HUES48 (cell line): ENCODE measurements at regions not wholly inside any gene's neighbourhood (a gene's known extent, or its start where the extent isn't known, plus 50 kb on each side); places are given as distances from the start of the nearest gene placed in this dataset.
"Not testable (repeated sequence)": the region's sequence is repeated elsewhere in the genome, so short reads cannot be mapped to it uniquely, and the experiment has no call there.

Experiments
- H3K27ac ChIP-seq: one replicate; pipeline ENCODE4 v1.7.0; 2013; ENCODE audit warnings: low read depth, low read length, inconsistent platforms
- H3K27me3 ChIP-seq: 2 replicates; pipeline ENCODE4 v1.6.1; 2013; ENCODE audit warnings: mild to moderate bottlenecking, low read length; ENCODE audit not compliant: control insufficient read depth, insufficient read depth
- H3K36me3 ChIP-seq: 2 replicates; pipeline ENCODE4 v1.6.1; 2013; ENCODE audit warnings: low read length; ENCODE audit not compliant: control insufficient read depth, insufficient read depth
- H3K4me1 ChIP-seq: 2 replicates; pipeline ENCODE4 v1.6.1; 2013; ENCODE audit warnings: mild to moderate bottlenecking, low read length; ENCODE audit not compliant: control insufficient read depth, insufficient read depth
- H3K4me3 ChIP-seq: 2 replicates; pipeline ENCODE4 v1.5.1; 2013; ENCODE audit warnings: mild to moderate bottlenecking, low read depth, low read length
- H3K9ac ChIP-seq: 2 replicates; pipeline ENCODE4 v1.6.1; 2013; ENCODE audit warnings: mild to moderate bottlenecking, low read depth, low read length, moderate library complexity
- H3K9me3 ChIP-seq: 2 replicates; pipeline ENCODE4 v1.6.1; 2013; ENCODE audit warnings: low read length; ENCODE audit not compliant: control insufficient read depth, insufficient read depth

DNA sequence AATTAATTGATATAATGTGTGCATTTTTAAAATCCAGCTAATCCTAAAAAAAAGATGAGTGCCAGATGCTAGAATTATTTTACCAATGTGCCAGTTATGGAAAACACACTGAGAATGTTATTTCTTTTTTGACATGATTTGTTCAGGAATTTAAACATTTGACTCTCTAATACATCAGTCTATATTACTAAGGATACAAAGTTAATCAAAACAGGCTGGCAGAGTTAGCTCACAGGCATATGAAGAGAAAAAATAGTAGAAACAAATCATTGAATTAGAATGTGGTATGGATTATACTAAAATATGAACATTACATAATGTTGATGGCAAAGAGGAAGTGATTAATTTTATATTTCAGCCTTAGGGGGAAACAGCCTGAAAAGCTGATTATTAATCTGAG lies 368.3 kb upstream of the GJE1 start:
- H3K4me3 ChIP-seq: no peak overlapping the region
- no peak overlapping the region for H3K9ac ChIP-seq
- no peak overlapping the region for H3K27ac ChIP-seq
- H3K27me3 ChIP-seq: no peaks in the 10 kb centered on the region
- H3K36me3 ChIP-seq: no peaks in the 10 kb centered on the region
- no peaks in the 10 kb centered on the region for H3K9me3 ChIP-seq
- H3K4me1 ChIP-seq: no peaks in the 10 kb centered on the region

DNA sequence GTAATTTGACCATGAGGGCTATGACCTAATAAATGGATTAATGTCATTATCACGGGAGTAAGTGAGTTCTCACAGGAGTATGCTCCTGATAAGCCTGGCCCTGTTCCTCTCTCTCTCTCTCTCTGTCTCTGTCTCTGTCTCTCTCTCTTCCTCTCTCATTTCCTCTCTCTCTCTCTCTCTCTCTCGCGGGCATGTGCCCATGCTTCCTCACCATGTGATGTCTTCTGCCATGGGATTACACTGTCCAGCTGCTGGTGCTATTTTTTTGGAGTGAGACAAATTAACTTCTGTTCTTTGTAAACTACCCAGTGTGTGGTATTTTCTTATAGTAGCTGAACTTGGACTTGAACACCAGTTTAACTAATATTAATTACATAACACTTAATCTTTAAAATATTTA lies 374.3 kb upstream of the GJE1 start:
- H3K4me1 ChIP-seq: no peaks in the 10 kb centered on the region
- H3K9ac ChIP-seq: no peak overlapping the region
- no peaks in the 10 kb centered on the region for H3K36me3 ChIP-seq
- no peak overlapping the region for H3K4me3 ChIP-seq
- no peaks in the 10 kb centered on the region for H3K27me3 ChIP-seq
- no peak overlapping the region for H3K27ac ChIP-seq
- H3K9me3 ChIP-seq: no peaks in the 10 kb centered on the region

DNA sequence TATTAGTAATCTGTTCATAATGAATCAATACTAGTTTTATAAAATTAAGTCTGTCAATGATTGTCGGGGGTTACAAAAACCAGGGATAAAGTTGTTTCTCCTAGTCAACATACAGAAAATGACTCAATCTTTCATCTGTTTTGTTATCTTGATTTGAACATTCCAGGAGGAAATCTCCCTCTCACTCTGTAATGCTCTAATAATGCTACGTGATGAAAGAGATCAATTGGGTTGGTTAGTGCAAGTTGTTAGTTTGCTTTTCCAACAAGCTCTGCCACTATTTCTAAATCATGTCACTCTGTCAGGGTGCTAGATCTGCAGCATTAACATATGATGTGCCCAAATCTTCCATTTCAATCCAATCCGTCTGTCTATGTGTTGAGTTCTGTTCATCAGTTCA lies 379.5 kb upstream of the GJE1 start:
- Histone ChIP-seq H3K4me1 (no peaks in the 10 kb centered on the region), H3K27me3 (no peaks in the 10 kb centered on the region), H3K4me3 (no peak overlapping the region), H3K9me3 (no peaks in the 10 kb centered on the region), H3K36me3 (no peaks in the 10 kb centered on the region), H3K27ac (no peak overlapping the region), H3K9ac (no peak overlapping the region)

DNA sequence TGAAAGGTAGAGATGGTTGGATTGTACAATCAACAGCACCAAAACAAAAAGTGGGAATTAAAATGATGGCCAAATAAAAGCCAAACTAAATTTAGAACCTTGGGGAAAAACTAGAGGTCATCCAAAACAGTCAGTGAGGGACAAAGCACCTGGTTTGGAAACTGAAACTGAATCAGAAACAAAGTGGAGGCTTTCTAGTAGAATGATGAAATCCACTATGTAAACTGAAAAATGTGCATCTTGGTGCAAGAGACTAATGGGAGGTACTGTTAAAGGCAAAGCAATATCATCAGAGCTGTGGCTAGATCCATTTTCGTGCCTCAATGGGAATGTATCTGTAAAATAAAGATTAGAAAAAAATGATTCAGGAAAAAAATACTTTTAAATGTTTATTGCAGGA lies 380.0 kb upstream of the GJE1 start:
- Histone ChIP-seq H3K27ac (no peak overlapping the region), H3K9me3 (no peaks in the 10 kb centered on the region), H3K27me3 (no peaks in the 10 kb centered on the region), H3K9ac (no peak overlapping the region), H3K4me3 (no peak overlapping the region), H3K4me1 (no peaks in the 10 kb centered on the region), H3K36me3 (no peaks in the 10 kb centered on the region)

DNA sequence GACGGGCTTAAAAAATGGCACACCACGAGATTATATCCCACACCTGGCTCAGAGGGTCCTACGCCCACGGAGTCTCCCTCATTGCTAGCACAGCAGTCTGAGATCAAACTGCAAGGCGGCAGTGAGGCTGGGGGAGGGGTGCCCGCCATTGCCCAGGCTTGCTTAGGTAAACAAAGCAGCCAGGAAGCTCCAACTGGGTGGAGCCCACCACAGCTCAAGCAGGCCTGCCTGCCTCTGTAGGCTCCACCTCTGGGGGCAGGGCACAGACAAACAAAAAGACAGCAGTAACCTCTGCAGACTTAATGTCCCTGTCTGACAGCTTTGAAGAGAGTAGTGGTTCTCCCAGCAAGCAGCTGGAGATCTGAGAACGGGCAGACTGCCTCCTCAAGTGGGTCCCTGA lies 386.4 kb upstream of the GJE1 start:
- not testable (repeated sequence) for H3K27ac ChIP-seq, H3K4me3 ChIP-seq, H3K4me1 ChIP-seq, H3K9me3 ChIP-seq, H3K27me3 ChIP-seq, H3K9ac ChIP-seq, H3K36me3 ChIP-seq

DNA sequence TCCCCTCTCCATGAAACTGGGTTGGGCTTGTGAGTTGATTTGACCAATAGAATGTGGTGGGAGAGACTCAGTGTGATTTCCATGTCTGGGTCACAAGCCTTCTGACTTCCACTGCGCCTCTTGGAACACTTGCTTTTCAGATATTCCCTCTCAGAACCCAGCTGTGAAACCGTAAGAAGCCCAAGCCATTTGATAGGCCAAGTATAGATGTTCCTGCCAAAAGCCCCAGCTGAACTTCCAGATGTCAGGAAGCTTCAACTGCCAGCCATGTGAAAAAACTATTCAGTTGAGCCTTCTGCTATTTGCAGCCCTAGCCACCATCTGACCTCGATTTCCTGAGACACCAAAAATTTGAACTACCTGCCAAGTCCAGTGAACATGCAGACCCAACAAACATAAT lies 387.8 kb upstream of the GJE1 start:
- Histone ChIP-seq H3K9ac (no peak overlapping the region), H3K36me3 (no peaks in the 10 kb centered on the region), H3K27me3 (no peaks in the 10 kb centered on the region), H3K9me3 (peaks cover 6% of the 10 kb centered on the region; the same call in 1 of the 2 replicates), H3K27ac (no peak overlapping the region), H3K4me1 (no peaks in the 10 kb centered on the region), H3K4me3 (no peak overlapping the region)

DNA sequence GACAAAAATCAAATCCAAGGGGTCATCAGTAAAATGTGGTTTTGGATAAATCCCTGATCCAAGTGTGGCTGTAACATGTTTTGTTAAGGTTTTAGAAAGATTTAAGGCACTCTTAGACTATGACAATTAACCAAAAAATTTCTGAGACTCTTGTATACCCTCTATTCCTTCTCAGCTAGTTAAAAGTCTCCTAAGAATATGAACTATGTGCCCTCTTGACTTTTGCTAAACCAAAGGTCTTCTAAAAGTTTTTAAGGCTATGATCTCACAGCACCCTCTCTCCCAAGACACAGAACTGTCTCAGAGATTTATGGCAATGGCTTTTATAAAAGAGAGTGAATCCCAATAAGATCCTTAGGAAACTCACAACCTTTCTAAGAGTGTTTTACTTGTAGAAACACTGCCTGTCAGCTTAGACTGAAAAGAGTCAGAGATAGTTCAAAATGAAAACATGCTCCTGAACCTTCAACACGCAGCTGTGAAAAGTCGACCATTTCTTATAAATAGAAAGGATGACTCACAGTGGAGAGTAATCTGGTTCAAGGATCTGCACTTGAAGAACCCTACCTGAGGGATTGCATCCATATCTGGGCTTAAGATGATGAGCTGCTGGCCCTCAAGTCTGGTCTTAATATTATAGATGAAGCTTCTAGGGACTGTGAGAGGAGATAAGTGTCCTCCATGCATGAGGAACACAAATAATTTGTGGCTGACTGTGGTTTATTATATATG lies 388.4 kb upstream of the GJE1 start:
- Histone ChIP-seq H3K4me3 (no peak overlapping the region), H3K9me3 (peaks cover 6% of the 10 kb centered on the region; the same call in 1 of the 2 replicates), H3K27me3 (no peaks in the 10 kb centered on the region), H3K9ac (no peak overlapping the region), H3K27ac (no peak overlapping the region), H3K4me1 (no peaks in the 10 kb centered on the region), H3K36me3 (no peaks in the 10 kb centered on the region)

DNA sequence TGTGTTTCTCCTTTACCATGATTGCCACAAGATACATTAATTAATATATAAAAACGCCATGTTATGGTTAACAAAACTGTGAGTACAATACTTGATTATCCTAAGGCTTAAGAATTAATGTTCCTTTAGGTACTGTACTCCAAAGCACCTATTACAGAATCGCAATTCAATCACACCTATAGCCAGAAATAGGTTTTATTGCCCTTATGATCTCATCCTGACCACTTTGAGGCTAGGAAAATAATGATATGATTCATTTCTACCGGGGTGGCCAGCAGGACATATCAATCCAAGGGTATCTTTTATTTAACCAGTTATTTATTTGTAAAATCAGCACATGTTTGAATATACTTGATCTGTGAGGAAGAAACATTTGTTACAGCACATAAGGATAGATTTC lies 396.6 kb upstream of the GJE1 start:
- no peaks in the 10 kb centered on the region for H3K4me1 ChIP-seq
- H3K36me3 ChIP-seq: no peaks in the 10 kb centered on the region
- no peak overlapping the region for H3K4me3 ChIP-seq
- H3K27ac ChIP-seq: no peak overlapping the region
- H3K27me3 ChIP-seq: no peaks in the 10 kb centered on the region
- H3K9me3 ChIP-seq: no peaks in the 10 kb centered on the region
- H3K9ac ChIP-seq: no peak overlapping the region

DNA sequence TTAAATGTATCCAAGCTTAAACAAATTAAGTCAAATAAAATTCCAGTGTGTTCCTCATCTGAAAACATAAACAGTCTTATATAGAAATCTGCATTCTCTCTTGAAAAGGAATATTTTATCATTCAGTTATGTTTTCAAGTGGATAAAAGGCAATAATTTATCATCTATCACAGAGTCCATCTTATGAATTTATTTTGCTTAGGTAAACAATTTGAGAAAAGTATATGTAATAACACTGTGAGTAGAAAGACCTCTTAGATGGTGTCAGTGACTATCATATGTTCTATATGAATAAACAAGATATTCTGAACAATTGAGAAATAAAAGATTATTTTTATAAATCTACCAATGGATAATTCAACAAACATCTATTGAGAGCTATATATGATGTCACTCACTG lies 397.6 kb upstream of the GJE1 start:
- H3K4me1 ChIP-seq: no peaks in the 10 kb centered on the region
- H3K27ac ChIP-seq: no peak overlapping the region

DNA sequence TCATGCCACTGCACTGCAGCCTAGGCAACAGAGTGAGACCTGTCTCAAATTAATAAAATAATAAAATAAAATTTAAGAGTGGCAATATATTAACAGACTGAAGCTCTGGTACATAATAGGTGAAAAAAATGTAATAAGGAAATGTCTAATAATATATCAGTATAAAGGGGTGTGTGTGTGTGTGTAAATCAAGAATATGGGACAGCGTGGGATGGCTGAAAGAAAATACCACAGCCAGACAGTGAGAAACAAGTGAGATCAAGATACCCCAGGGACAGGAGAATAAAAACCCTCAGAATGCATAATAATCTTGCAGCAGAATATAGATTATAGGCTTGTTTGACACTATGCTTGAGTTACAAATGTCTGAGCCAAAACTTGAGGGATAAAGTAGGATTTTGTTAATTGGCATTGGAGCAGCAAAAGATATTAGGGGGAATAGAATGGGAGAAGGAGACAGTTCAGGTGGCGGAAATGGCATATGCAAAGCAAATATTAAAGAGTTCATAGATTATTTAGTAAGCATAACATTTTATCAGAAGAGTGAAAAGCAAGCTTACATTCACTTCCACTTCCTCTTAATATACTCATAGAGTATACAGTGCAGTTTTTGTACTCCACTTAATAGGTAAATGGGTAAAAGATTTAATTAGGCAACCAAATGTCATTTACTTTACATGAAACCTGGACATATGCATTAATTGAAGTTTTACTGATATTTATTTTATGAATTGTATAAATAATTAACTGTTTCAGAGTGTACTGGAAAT lies 398.5 kb upstream of the GJE1 start:
- Histone ChIP-seq H3K4me3 (no peak overlapping the region), H3K4me1 (no peaks in the 10 kb centered on the region), H3K27me3 (no peaks in the 10 kb centered on the region), H3K9ac (no peak overlapping the region), H3K36me3 (no peaks in the 10 kb centered on the region), H3K9me3 (no peaks in the 10 kb centered on the region), H3K27ac (no peak overlapping the region)

More for the DNA sequence above, 397.6 kb upstream of the GJE1 start:
- H3K9ac ChIP-seq: no peak overlapping the region
- H3K4me3 ChIP-seq: no peak overlapping the region
- H3K9me3 ChIP-seq: no peaks in the 10 kb centered on the region
- no peaks in the 10 kb centered on the region for H3K27me3 ChIP-seq
- no peaks in the 10 kb centered on the region for H3K36me3 ChIP-seq

DNA sequence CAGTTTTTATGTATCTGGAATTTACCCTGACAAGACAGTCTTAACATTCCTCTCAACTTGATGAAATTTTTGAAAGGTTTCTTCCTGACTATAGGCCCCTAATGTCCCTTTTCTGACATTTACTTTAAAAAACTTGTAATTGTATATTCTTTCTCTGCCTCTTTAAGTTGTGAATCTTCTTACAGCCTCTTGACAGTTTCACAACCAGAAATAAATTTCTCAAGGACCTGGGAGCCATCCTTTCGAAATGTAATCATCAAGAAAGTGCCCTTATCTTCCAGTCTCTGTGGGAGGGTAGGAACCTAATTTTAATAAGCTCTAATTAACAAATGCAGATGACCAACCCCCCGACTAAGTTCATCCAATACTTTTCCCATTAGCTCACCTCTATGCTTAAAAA lies 403.6 kb upstream of the GJE1 start:
- no peak overlapping the region for H3K27ac ChIP-seq
- no peaks in the 10 kb centered on the region for H3K36me3 ChIP-seq
- H3K4me1 ChIP-seq: peaks cover 14% of the 10 kb centered on the region; the same call in 1 of the 2 replicates

More for the DNA sequence above, 403.6 kb upstream of the GJE1 start:
- Histone ChIP-seq H3K9ac (no peak overlapping the region), H3K9me3 (no peaks in the 10 kb centered on the region), H3K27me3 (no peaks in the 10 kb centered on the region), H3K4me3 (no peak overlapping the region)
